ENCODE measurements at regions not wholly inside any gene's neighbourhood (a gene's known extent, or its start where the extent isn't known, plus 50 kb on each side); places are given as distances from the start of the nearest gene placed in this dataset.

GRCh38 chr5:66477596-66477995, 118.6 kb upstream of the MAST4 start:
- no peaks in the 10 kb centered on the region for H3K9me3 ChIP-seq
- no peak for TF ChIP-seq CTCF (IDR thresholded peaks at IDR 0.05)
- DNase-seq (no peak), ATAC-seq (peak in 1 of 4 donors; percentile 76)
- H3K36me3 ChIP-seq (ENCODE audit: insufficient read depth in 1 of 2, low read depth in 1 of 2) = no peaks in the 10 kb centered on the region
- no peaks in the 10 kb centered on the region for H3K4me1 ChIP-seq
- WGBS, 3 donors = 48 to 62% (median 49%) methylated on average over 2 of the region's 2 CpGs
- no peak overlapping the region for H3K4me3 ChIP-seq
- H3K27me3 ChIP-seq (ENCODE audit: insufficient read depth in 3 of 3, low read length in 2 of 3) = no peaks in the 10 kb centered on the region
- no peak overlapping the region for H3K27ac ChIP-seq
- intact Hi-C loops (cut with DNase I) = no loop called here

GRCh38 chr5:66494437-66494836, 101.8 kb upstream of the MAST4 start:
- intact Hi-C loops (cut with DNase I) = no loop called here
- Histone ChIP-seq H3K4me1 (no peaks in the 10 kb centered on the region), H3K27me3 (ENCODE audit: insufficient read depth in 3 of 3, low read length in 2 of 3) (no peaks in the 10 kb centered on the region), H3K9me3 (no peaks in the 10 kb centered on the region), H3K4me3 (no peak overlapping the region), H3K36me3 (ENCODE audit: insufficient read depth in 1 of 2, low read depth in 1 of 2) (no peaks in the 10 kb centered on the region), H3K27ac (no peak overlapping the region)
- no peak for TF ChIP-seq CTCF (IDR thresholded peaks at IDR 0.05)
- no peak for ATAC-seq
- no peak for DNase-seq
- WGBS, 3 donors = 66 to 78% (median 67%) methylated on average over 5 of the region's 5 CpGs

GRCh38 chr5:66498791-66499207, 97.4 kb upstream of the MAST4 start:
- peak in 1 of 4 donors; percentile 76 for ATAC-seq
- no peak for DNase-seq
- TF ChIP-seq CTCF (IDR thresholded peaks at IDR 0.05) = no peak
- intact Hi-C loops (cut with DNase I) = no loop called here
- no peak overlapping the region for H3K27ac ChIP-seq
- H3K4me3 ChIP-seq = no peak overlapping the region
- H3K9me3 ChIP-seq = no peaks in the 10 kb centered on the region
- H3K36me3 ChIP-seq (ENCODE audit: insufficient read depth in 1 of 2, low read depth in 1 of 2) = no peaks in the 10 kb centered on the region
- no peaks in the 10 kb centered on the region for H3K4me1 ChIP-seq
- WGBS, 3 donors = 60 to 75% (median 63%) methylated on average over 4 of the region's 4 CpGs
- H3K27me3 ChIP-seq (ENCODE audit: insufficient read depth in 3 of 3, low read length in 2 of 3) = no peaks in the 10 kb centered on the region

GRCh38 chr5:66503203-66503789, 92.9 kb upstream of the MAST4 start:
- Histone ChIP-seq H3K9me3 (no peaks in the 10 kb centered on the region), H3K27ac (no peak overlapping the region), H3K36me3 (ENCODE audit: insufficient read depth in 1 of 2, low read depth in 1 of 2) (no peaks in the 10 kb centered on the region), H3K4me1 (no peaks in the 10 kb centered on the region), H3K4me3 (no peak overlapping the region), H3K27me3 (ENCODE audit: insufficient read depth in 3 of 3, low read length in 2 of 3) (no peaks in the 10 kb centered on the region)
- no peak for TF ChIP-seq CTCF (IDR thresholded peaks at IDR 0.05)
- DNase-seq (no peak), ATAC-seq (no peak)
- intact Hi-C loops (cut with DNase I) = no loop called here
- 95 to 97% (median 97%) methylated on average over 29 to 30 of the region's 30 CpGs for WGBS, 3 donors

- no peak for TF ChIP-seq CTCF (IDR thresholded peaks at IDR 0.05)
- intact Hi-C loops (cut with DNase I) = no loop called here
- Histone ChIP-seq H3K27ac (no peak overlapping the region), H3K36me3 (ENCODE audit: insufficient read depth in 1 of 2, low read depth in 1 of 2) (no peaks in the 10 kb centered on the region), H3K4me3 (no peak overlapping the region), H3K27me3 (ENCODE audit: insufficient read depth in 3 of 3, low read length in 2 of 3) (no peaks in the 10 kb centered on the region), H3K9me3 (no peaks in the 10 kb centered on the region), H3K4me1 (no peaks in the 10 kb centered on the region)
- 59 to 67% (median 65%) methylated on average over 2 of the region's 2 CpGs for WGBS, 3 donors
- ATAC-seq (no peak), DNase-seq (no peak)
Observed at GRCh38 chr5:66507106-66507505, 89.1 kb upstream of the MAST4 start.
